ENCODE measurements at regions not wholly inside any gene's neighbourhood (a gene's known extent, or its start where the extent isn't known, plus 50 kb on each side); places are given as distances from the start of the nearest gene placed in this dataset.
"Not testable (repeated sequence)": the region's sequence is repeated elsewhere in the genome, so short reads cannot be mapped to it uniquely, and the experiment has no call there.

GRCh38 chr1:148307583-148308185 is 155.6 kb upstream of the NBPF11 start:
- H3K27me3 ChIP-seq (ENCODE audit: control insufficient read depth in 3 of 3, insufficient read depth in 3 of 3, low read length in 2 of 3): peaks cover 0 to 63% (median 42%) of the 10 kb centered on the region in 3 donors

GRCh38 chr1:148304935-148305334 is 152.9 kb upstream of the NBPF11 start:
- H3K27me3 ChIP-seq (ENCODE audit: control insufficient read depth in 3 of 3, insufficient read depth in 3 of 3, low read length in 2 of 3): peaks cover 0 to 49% (median 30%) of the 10 kb centered on the region in 3 donors
- not testable (repeated sequence) for H3K4me3 ChIP-seq; H3K9me3 ChIP-seq (ENCODE audit: control insufficient read depth in 4 of 4, insufficient read depth in 3 of 4, low read length in 3 of 4); DNase-seq; H3K27ac ChIP-seq (ENCODE audit: low read depth in 1 of 2, low read length in 1 of 2); ATAC-seq (ENCODE audit: insufficient read depth, low FRiP score); H3K4me1 ChIP-seq (ENCODE audit: control insufficient read depth in 5 of 5, insufficient read depth in 5 of 5, low read length in 5 of 5); H3K9ac ChIP-seq (ENCODE audit: insufficient read depth in 1 of 2, low read length in 2 of 2); H3K36me3 ChIP-seq (ENCODE audit: control insufficient read depth in 4 of 4, insufficient read depth in 4 of 4, low read length in 4 of 4)
- WGBS, 2 donors: 57 to 66% methylated on average over 4 of the region's 4 CpGs

More at GRCh38 chr1:148307583-148308185, 155.6 kb upstream of the NBPF11 start:
- ATAC-seq (ENCODE audit: insufficient read depth, low FRiP score): no peak
- DNase-seq: no peak
- Histone ChIP-seq H3K36me3 (ENCODE audit: control insufficient read depth in 4 of 4, insufficient read depth in 4 of 4, low read length in 4 of 4) (no peaks in the 10 kb centered on the region), H3K9me3 (ENCODE audit: control insufficient read depth in 4 of 4, insufficient read depth in 3 of 4, low read length in 3 of 4) (peaks cover 2 to 8% (median 5%) of the 10 kb centered on the region in 4 donors), H3K4me3 (no peak overlapping the region), H3K27ac (ENCODE audit: low read depth in 1 of 2, low read length in 1 of 2) (no peak overlapping the region), H3K4me1 (ENCODE audit: control insufficient read depth in 5 of 5, insufficient read depth in 5 of 5, low read length in 5 of 5) (peaks cover 0 to 8% (median 0%) of the 10 kb centered on the region in 5 donors), H3K9ac (ENCODE audit: insufficient read depth in 1 of 2, low read length in 2 of 2) (no peak overlapping the region)
- WGBS, 2 donors: 59 to 74% methylated on average over 12 of the region's 12 CpGs
- TF ChIP-seq CTCF (IDR thresholded peaks at IDR 0.05; ENCODE audit: control extremely low read depth, extremely low read depth): no peak

GRCh38 chr1:148302586-148303364 is 150.7 kb upstream of the NBPF11 start:
- Histone ChIP-seq H3K9ac (ENCODE audit: insufficient read depth in 1 of 2, low read length in 2 of 2) (peak overlapping the region in 1 of 2 donors; percentile 76), H3K27me3 (ENCODE audit: control insufficient read depth in 3 of 3, insufficient read depth in 3 of 3, low read length in 2 of 3) (peaks cover 0 to 30% (median 10%) of the 10 kb centered on the region in 3 donors)
- H3K9me3 ChIP-seq (ENCODE audit: control insufficient read depth in 4 of 4, insufficient read depth in 3 of 4, low read length in 3 of 4); H3K4me3 ChIP-seq; H3K36me3 ChIP-seq (ENCODE audit: control insufficient read depth in 4 of 4, insufficient read depth in 4 of 4, low read length in 4 of 4); H3K27ac ChIP-seq (ENCODE audit: low read depth in 1 of 2, low read length in 1 of 2); H3K4me1 ChIP-seq (ENCODE audit: control insufficient read depth in 5 of 5, insufficient read depth in 5 of 5, low read length in 5 of 5); DNase-seq: not testable (repeated sequence)
- peak; percentile 79 for ATAC-seq (ENCODE audit: insufficient read depth, low FRiP score)
- WGBS, 2 donors: 4 to 5% methylated on average over 12 to 16 of the region's 52 CpGs

GRCh38 chr1:148297852-148298251 is 145.8 kb upstream of the NBPF11 start:
- not testable (repeated sequence) for H3K27me3 ChIP-seq (ENCODE audit: control insufficient read depth in 3 of 3, insufficient read depth in 3 of 3, low read length in 2 of 3); H3K9ac ChIP-seq (ENCODE audit: insufficient read depth in 1 of 2, low read length in 2 of 2); H3K9me3 ChIP-seq (ENCODE audit: control insufficient read depth in 4 of 4, insufficient read depth in 3 of 4, low read length in 3 of 4); H3K27ac ChIP-seq (ENCODE audit: low read depth in 1 of 2, low read length in 1 of 2); DNase-seq; H3K4me1 ChIP-seq (ENCODE audit: control insufficient read depth in 5 of 5, insufficient read depth in 5 of 5, low read length in 5 of 5); H3K36me3 ChIP-seq (ENCODE audit: control insufficient read depth in 4 of 4, insufficient read depth in 4 of 4, low read length in 4 of 4); ATAC-seq (ENCODE audit: insufficient read depth, low FRiP score); H3K4me3 ChIP-seq
- 60 to 87% methylated on average over 2 of the region's 2 CpGs for WGBS, 2 donors

- 92 to 97% methylated on average over 3 of the region's 3 CpGs for WGBS, 2 donors
- no peak overlapping the region for H3K9ac ChIP-seq (ENCODE audit: insufficient read depth in 1 of 2, low read length in 2 of 2)
- H3K4me3 ChIP-seq: no peak overlapping the region
- DNase-seq: no peak
- no peaks in the 10 kb centered on the region for H3K9me3 ChIP-seq (ENCODE audit: control insufficient read depth in 4 of 4, insufficient read depth in 3 of 4, low read length in 3 of 4)
- H3K27ac ChIP-seq (ENCODE audit: low read depth in 1 of 2, low read length in 1 of 2): no peak overlapping the region
- H3K27me3 ChIP-seq (ENCODE audit: control insufficient read depth in 3 of 3, insufficient read depth in 3 of 3, low read length in 2 of 3): no peaks in the 10 kb centered on the region
- no peaks in the 10 kb centered on the region for H3K36me3 ChIP-seq (ENCODE audit: control insufficient read depth in 4 of 4, insufficient read depth in 4 of 4, low read length in 4 of 4)
- ATAC-seq (ENCODE audit: insufficient read depth, low FRiP score): no peak
- H3K4me1 ChIP-seq (ENCODE audit: control insufficient read depth in 5 of 5, insufficient read depth in 5 of 5, low read length in 5 of 5): no peaks in the 10 kb centered on the region
- no peak for TF ChIP-seq CTCF (IDR thresholded peaks at IDR 0.05; ENCODE audit: control extremely low read depth, extremely low read depth)
Observed at GRCh38 chr1:148296511-148296910, 144.4 kb upstream of the NBPF11 start.

Measured in lung (tissue), 11 donors.